Smooth muscle cell (in vitro differentiated cells): ENCODE measurements at regions not wholly inside any gene's neighbourhood (a gene's known extent, or its start where the extent isn't known, plus 50 kb on each side); places are given as distances from the start of the nearest gene placed in this dataset.

Experiments
- DNase-seq: peaks from one replicate; lab custom pipeline; 2025; ENCODE audit not compliant: unreplicated experiment; lab: John Stamatoyannopoulos, UW
- H2AFZ ChIP-seq: fragments of 200-600 bp; sonication (generic); 2 replicates; pipeline ENCODE4 v1.6.0; 2016; ENCODE audit warnings: antibody characterized with exemption, low read depth, mild to moderate bottlenecking
- H3F3A ChIP-seq: fragments of 200-600 bp; sonication (generic); 2 replicates; pipeline ENCODE4 v1.6.0; 2017; ENCODE audit warnings: antibody characterized with exemption, low read depth
- H3K27ac ChIP-seq: fragments of 200-600 bp; sonication (generic); 2 replicates; pipeline ENCODE4 v1.5.1; 2016; ENCODE audit warnings: low read depth, mild to moderate bottlenecking
- H3K27me3 ChIP-seq: fragments of 200-600 bp; sonication (generic); 2 replicates; pipeline ENCODE4 v1.6.1; 2016; ENCODE audit warnings: low read depth, mild to moderate bottlenecking
- H3K36me3 ChIP-seq: fragments of 200-600 bp; sonication (generic); 2 replicates; pipeline ENCODE4 v1.5.1; 2016; ENCODE audit warnings: low read depth
- H3K4me1 ChIP-seq: fragments of 200-600 bp; sonication (generic); 2 replicates; pipeline ENCODE4 v1.5.1; 2016; ENCODE audit warnings: low read depth
- H3K4me2 ChIP-seq: fragments of 200-600 bp; sonication (generic); 2 replicates; pipeline ENCODE4 v1.6.0; 2016; ENCODE audit warnings: mild to moderate bottlenecking
- H3K4me3 ChIP-seq: fragments of 200-600 bp; sonication (generic); 2 replicates; pipeline ENCODE4 v1.5.1; 2016; ENCODE audit warnings: mild to moderate bottlenecking
- H3K79me2 ChIP-seq: fragments of 200-600 bp; sonication (generic); 2 replicates; pipeline ENCODE4 v1.6.0; 2016; ENCODE audit warnings: low read depth, mild to moderate bottlenecking
- H3K9ac ChIP-seq: fragments of 200-600 bp; sonication (generic); 2 replicates; pipeline ENCODE4 v1.6.0; 2016; ENCODE audit warnings: low read depth
- H3K9me3 ChIP-seq: fragments of 200-600 bp; sonication (generic); replicated peaks from 2 replicates; pipeline ENCODE4 v1.5.1; 2016; ENCODE audit warnings: low read depth
- H4K20me1 ChIP-seq: fragments of 200-600 bp; sonication (generic); 2 replicates; pipeline ENCODE4 v1.6.0; 2016; ENCODE audit warnings: low read depth
- CTCF ChIP-seq: fragments of 200-600 bp; sonication (generic); IDR thresholded peaks from 2 replicates; pipeline ENCODE4 v1.5.1; 2017; ENCODE audit warnings: borderline replicate concordance, mild to moderate bottlenecking, antibody characterized with exemption; ENCODE audit not compliant: insufficient read depth, poor library complexity, severe bottlenecking
- WGBS: methylation state at CpG from one replicate; pipeline ENCODE4 v1.1.7; 2016; ENCODE audit warnings: low lambda C conversion rate; 5-methylcytosine and 5-hydroxymethylcytosine counted together

GRCh38 chr6:146944077-146944476, 260.1 kb upstream of the STXBP5 start:
- Histone ChIP-seq H3K4me2 (no peak overlapping the region), H4K20me1 (no peaks in the 10 kb centered on the region), H3K4me1 (no peaks in the 10 kb centered on the region), H3K4me3 (no peak overlapping the region), H3K9me3 (no peaks in the 10 kb centered on the region), H3K79me2 (no peaks in the 10 kb centered on the region), H3K27ac (no peak overlapping the region), H3K36me3 (no peaks in the 10 kb centered on the region), H3K27me3 (no peaks in the 10 kb centered on the region), H2AFZ (no peak overlapping the region), H3F3A (no peaks in the 10 kb centered on the region), H3K9ac (no peak overlapping the region)
- TF ChIP-seq CTCF: no peak
- no peak for DNase-seq

GRCh38 chr6:146944809-146945208, 259.4 kb upstream of the STXBP5 start:
- Histone ChIP-seq H3K9ac (no peak overlapping the region), H3K4me3 (no peak overlapping the region), H4K20me1 (no peaks in the 10 kb centered on the region), H3K4me1 (no peaks in the 10 kb centered on the region), H3K27ac (no peak overlapping the region), H3K9me3 (no peaks in the 10 kb centered on the region), H3K4me2 (no peak overlapping the region), H2AFZ (no peak overlapping the region), H3F3A (no peaks in the 10 kb centered on the region), H3K36me3 (no peaks in the 10 kb centered on the region), H3K79me2 (no peaks in the 10 kb centered on the region), H3K27me3 (no peaks in the 10 kb centered on the region)
- 97% methylated on average over 2 of the region's 2 CpGs for WGBS
- TF ChIP-seq CTCF: no peak
- DNase-seq: no peak

GRCh38 chr6:146946559-146946958, 257.7 kb upstream of the STXBP5 start:
- 34% methylated on average over 1 of the region's 1 CpG for WGBS
- Histone ChIP-seq H3K27ac (no peak overlapping the region), H3K9ac (no peak overlapping the region), H2AFZ (peak overlapping the region; percentile 16), H3K4me3 (no peak overlapping the region), H3K36me3 (no peaks in the 10 kb centered on the region), H3K9me3 (no peaks in the 10 kb centered on the region), H4K20me1 (no peaks in the 10 kb centered on the region), H3K4me2 (peak overlapping the region; percentile 11), H3F3A (no peaks in the 10 kb centered on the region), H3K79me2 (no peaks in the 10 kb centered on the region), H3K4me1 (no peaks in the 10 kb centered on the region), H3K27me3 (no peaks in the 10 kb centered on the region)
- no peak for TF ChIP-seq CTCF
- no peak for DNase-seq

GRCh38 chr6:146948790-146949342, 255.4 kb upstream of the STXBP5 start:
- Histone ChIP-seq H4K20me1 (no peaks in the 10 kb centered on the region), H3F3A (no peaks in the 10 kb centered on the region), H3K9ac (no peak overlapping the region), H3K79me2 (no peaks in the 10 kb centered on the region), H3K27ac (no peak overlapping the region), H3K36me3 (no peaks in the 10 kb centered on the region), H3K27me3 (no peaks in the 10 kb centered on the region), H3K4me2 (no peak overlapping the region), H3K4me1 (no peaks in the 10 kb centered on the region), H2AFZ (no peak overlapping the region), H3K9me3 (no peaks in the 10 kb centered on the region), H3K4me3 (no peak overlapping the region)
- no peak for TF ChIP-seq CTCF
- WGBS: 93% methylated on average over 3 of the region's 3 CpGs
- DNase-seq: no peak
